AG04450 (cell line): ENCODE measurements at regions not wholly inside any gene's neighbourhood (a gene's known extent, or its start where the extent isn't known, plus 50 kb on each side); places are given as distances from the start of the nearest gene placed in this dataset.

ENCODE experiments used
- CTCF ChIA-PET: fragments of 300-600, 350-600 bp; formaldehyde crosslinking; extraction: SDS; loops from one replicate; lab custom pipeline; 2022; ENCODE audit warnings: antibody characterized with exemption, inconsistent platforms; lab: Charles Lee
- POLR2A ChIA-PET: fragments of 350-600 bp; formaldehyde crosslinking; extraction: SDS; loops from one replicate; lab custom pipeline; 2021; ENCODE audit warnings: antibody characterized with exemption, inconsistent platforms; lab: Yijun Ruan, JAX
- DNase-seq: peaks from one replicate; pipeline ENCODE4 v3.0.0-alpha.2; 2011; ENCODE audit warnings: low read depth, low spot score
- H3K27ac ChIP-seq: one replicate; pipeline ENCODE4 v1.5.1; 2012; ENCODE audit warnings: low read depth, low read length, control low read depth
- H3K27me3 ChIP-seq: one replicate; pipeline ENCODE4 v1.6.0; 2012; ENCODE audit warnings: low read length; ENCODE audit not compliant: control insufficient read depth, insufficient read depth
- H3K4me3 ChIP-seq: 2 replicates; pipeline ENCODE4 v1.5.1; 2011; ENCODE audit warnings: mild to moderate bottlenecking, low read depth, low read length, control low read depth
- H3K9me3 ChIP-seq: 2 replicates; pipeline ENCODE4 v1.5.1; 2012; ENCODE audit warnings: low read length; ENCODE audit not compliant: control insufficient read depth, insufficient read depth
- TF ChIP-seq, protein P1 (sequence below): IDR thresholded peaks from 2 replicates; pipeline ENCODE4 v1.5.1; 2011; ENCODE audit warnings: low read depth, low read length, control low read depth, inconsistent platforms

DNA sequence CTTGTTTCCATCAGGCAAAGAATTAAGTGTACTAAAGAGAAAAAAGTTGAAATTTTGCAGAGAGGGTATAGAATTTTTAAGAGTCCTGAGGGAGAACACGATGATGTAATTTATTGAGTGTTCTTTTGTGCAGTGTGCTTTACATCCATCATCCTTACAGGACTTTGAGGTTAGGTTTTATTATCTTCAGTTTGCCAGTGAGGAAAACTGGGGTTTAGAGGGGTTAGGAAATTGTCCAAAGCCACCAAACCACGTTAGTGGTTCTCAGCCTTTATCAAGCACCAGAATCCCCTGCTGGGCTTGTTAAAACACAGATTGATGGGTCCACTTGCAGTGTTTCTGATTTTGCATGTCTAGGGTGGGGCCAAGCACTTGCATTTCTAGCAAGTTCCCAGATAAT is 277.5 kb downstream of the KCNS3 start:
- no peak overlapping the region for H3K27ac ChIP-seq
- CTCF ChIA-PET: no interaction called here
- peaks cover 9% of the 10 kb centered on the region for H3K27me3 ChIP-seq
- TF ChIP-seq, protein P1, sequence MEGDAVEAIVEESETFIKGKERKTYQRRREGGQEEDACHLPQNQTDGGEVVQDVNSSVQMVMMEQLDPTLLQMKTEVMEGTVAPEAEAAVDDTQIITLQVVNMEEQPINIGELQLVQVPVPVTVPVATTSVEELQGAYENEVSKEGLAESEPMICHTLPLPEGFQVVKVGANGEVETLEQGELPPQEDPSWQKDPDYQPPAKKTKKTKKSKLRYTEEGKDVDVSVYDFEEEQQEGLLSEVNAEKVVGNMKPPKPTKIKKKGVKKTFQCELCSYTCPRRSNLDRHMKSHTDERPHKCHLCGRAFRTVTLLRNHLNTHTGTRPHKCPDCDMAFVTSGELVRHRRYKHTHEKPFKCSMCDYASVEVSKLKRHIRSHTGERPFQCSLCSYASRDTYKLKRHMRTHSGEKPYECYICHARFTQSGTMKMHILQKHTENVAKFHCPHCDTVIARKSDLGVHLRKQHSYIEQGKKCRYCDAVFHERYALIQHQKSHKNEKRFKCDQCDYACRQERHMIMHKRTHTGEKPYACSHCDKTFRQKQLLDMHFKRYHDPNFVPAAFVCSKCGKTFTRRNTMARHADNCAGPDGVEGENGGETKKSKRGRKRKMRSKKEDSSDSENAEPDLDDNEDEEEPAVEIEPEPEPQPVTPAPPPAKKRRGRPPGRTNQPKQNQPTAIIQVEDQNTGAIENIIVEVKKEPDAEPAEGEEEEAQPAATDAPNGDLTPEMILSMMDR: no peak
- DNase-seq: no peak
- POLR2A ChIA-PET: no interaction called here
- no peaks in the 10 kb centered on the region for H3K9me3 ChIP-seq
- H3K4me3 ChIP-seq: no peak overlapping the region

GRCh38 chr2:18154812-18155211 is 276.3 kb downstream of the KCNS3 start:
- CTCF ChIA-PET: interaction anchor here (0.6 to 1.0 kb wide), 2 partner anchors 223 to 267 kb away, joined by 3 to 4 read pairs; no protein-coding TSS in a partner anchor

GRCh38 chr2:18154259-18154658 is 275.8 kb downstream of the KCNS3 start:
- Histone ChIP-seq H3K27me3 (peaks cover 9% of the 10 kb centered on the region), H3K4me3 (no peak overlapping the region), H3K9me3 (no peaks in the 10 kb centered on the region), H3K27ac (no peak overlapping the region)
- no peak for DNase-seq
- ChIA-PET CTCF (interaction anchor here (1.0 to 1.2 kb wide), 2 partner anchors 18 to 223 kb away, joined by 3 to 4 read pairs; no protein-coding TSS in a partner anchor), POLR2A (no interaction called here)
- TF ChIP-seq, protein P1: no peak

More at GRCh38 chr2:18154812-18155211, 276.3 kb downstream of the KCNS3 start:
- H3K4me3 ChIP-seq: no peak overlapping the region
- DNase-seq: no peak
- no peak overlapping the region for H3K27ac ChIP-seq
- no peaks in the 10 kb centered on the region for H3K9me3 ChIP-seq
- peaks cover 9% of the 10 kb centered on the region for H3K27me3 ChIP-seq
- TF ChIP-seq, protein P1: no peak
- POLR2A ChIA-PET: no interaction called here

DNA sequence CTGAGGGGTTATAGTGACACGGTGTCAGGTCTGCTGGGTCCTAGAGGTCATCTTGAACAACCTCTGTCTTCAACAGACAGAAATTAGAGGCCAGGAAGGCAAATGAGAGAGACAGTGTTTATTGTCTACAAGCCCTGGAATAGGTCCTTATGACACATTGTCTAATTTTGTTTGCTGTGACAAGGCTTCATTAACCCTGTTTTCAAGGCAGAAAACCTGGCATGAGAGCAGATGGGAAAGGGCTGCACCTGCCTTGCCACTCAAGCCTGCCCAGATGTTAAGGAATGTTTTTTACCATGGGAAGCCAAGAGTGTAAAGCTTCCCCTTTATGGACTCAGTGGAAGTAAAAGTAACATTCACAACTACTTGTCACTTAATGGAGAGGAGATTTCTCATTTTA is 275.3 kb downstream of the KCNS3 start:
- Histone ChIP-seq H3K9me3 (no peaks in the 10 kb centered on the region), H3K4me3 (no peak overlapping the region), H3K27ac (no peak overlapping the region), H3K27me3 (peaks cover 9% of the 10 kb centered on the region)
- POLR2A ChIA-PET: no interaction called here
- CTCF ChIA-PET: interaction anchor here (0.9 to 1.2 kb wide), 2 partner anchors 18 to 225 kb away, joined by 3 read pairs; no protein-coding TSS in a partner anchor
- TF ChIP-seq, protein P1: no peak
- no peak for DNase-seq

DNA sequence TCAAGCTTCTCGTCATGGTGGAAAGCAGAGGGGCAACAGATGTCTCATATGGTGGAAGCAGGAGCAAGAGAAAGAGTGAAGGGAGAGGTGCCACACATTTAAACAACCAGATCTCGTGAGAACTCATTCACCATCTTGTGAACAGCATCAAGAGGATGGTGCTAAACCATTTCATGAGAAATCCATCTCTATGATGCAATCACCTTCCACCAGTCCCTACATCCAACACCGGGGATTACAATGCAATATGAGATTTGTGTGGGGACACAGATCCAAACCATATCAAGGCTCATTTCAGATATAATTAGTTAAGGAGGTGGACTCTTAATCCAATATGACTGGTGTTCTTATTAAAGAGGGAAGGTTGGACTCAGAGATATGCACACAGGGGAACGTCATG is 272.8 kb downstream of the KCNS3 start:
- peaks cover 9% of the 10 kb centered on the region for H3K27me3 ChIP-seq
- TF ChIP-seq, protein P1: no peak
- ChIA-PET POLR2A (no interaction called here), CTCF (interaction anchor here (0.6 to 4.9 kb wide), 7 partner anchors 14 to 344 kb away, joined by 3 to 94 read pairs (median 5); no protein-coding TSS in a partner anchor)
- H3K4me3 ChIP-seq: no peak overlapping the region
- DNase-seq: no peak
- H3K9me3 ChIP-seq: no peaks in the 10 kb centered on the region
- H3K27ac ChIP-seq: no peak overlapping the region
